ENCODE measurements at regions not wholly inside any gene's neighbourhood (a gene's known extent, or its start where the extent isn't known, plus 50 kb on each side); places are given as distances from the start of the nearest gene placed in this dataset.
A peak's percentile ranks its signal among the peaks of the same experiment; 100 is the strongest.

GRCh38 chrX:40253771-40254170, 156.0 kb upstream of the BCOR start:
- no peaks in the 10 kb centered on the region for H3K9me3 ChIP-seq (ENCODE audit: control insufficient read depth, low read length, poor library complexity, severe bottlenecking)
- no peaks in the 10 kb centered on the region for H3K36me3 Mint-ChIP-seq (ENCODE audit: low read depth)
- DNase-seq, result no peak
- no peak for ATAC-seq
- no peak overlapping the region for H3K4me3 Mint-ChIP-seq
- no peak overlapping the region for H3K27ac Mint-ChIP-seq
- H3K4me1 Mint-ChIP-seq, result no peaks in the 10 kb centered on the region
- no peaks in the 10 kb centered on the region for H3K27me3 Mint-ChIP-seq

- ATAC-seq (no peak), DNase-seq (no peak)
- no peak overlapping the region for H3K27ac Mint-ChIP-seq
- no peaks in the 10 kb centered on the region for H3K9me3 ChIP-seq (ENCODE audit: control insufficient read depth, low read length, poor library complexity, severe bottlenecking)
- H3K4me3 Mint-ChIP-seq, result no peak overlapping the region
- peaks cover 6% of the 10 kb centered on the region for H3K4me1 Mint-ChIP-seq
- no peaks in the 10 kb centered on the region for H3K27me3 Mint-ChIP-seq
- no peaks in the 10 kb centered on the region for H3K36me3 Mint-ChIP-seq (ENCODE audit: low read depth)
Measured at GRCh38 chrX:40249582-40249981, 151.8 kb upstream of the BCOR start.

GRCh38 chrX:40248822-40249221, 151.1 kb upstream of the BCOR start:
- H3K27ac Mint-ChIP-seq, result no peak overlapping the region
- no peak overlapping the region for H3K4me3 Mint-ChIP-seq
- DNase-seq (no peak), ATAC-seq (no peak)
- H3K9me3 ChIP-seq (ENCODE audit: control insufficient read depth, low read length, poor library complexity, severe bottlenecking), result no peaks in the 10 kb centered on the region
- H3K4me1 Mint-ChIP-seq, result peaks cover 6% of the 10 kb centered on the region
- H3K27me3 Mint-ChIP-seq, result no peaks in the 10 kb centered on the region
- no peaks in the 10 kb centered on the region for H3K36me3 Mint-ChIP-seq (ENCODE audit: low read depth)

GRCh38 chrX:40247848-40248622, 150.3 kb upstream of the BCOR start:
- Mint-ChIP-seq H3K4me1 (peaks cover 6% of the 10 kb centered on the region), H3K27ac (no peak overlapping the region), H3K4me3 (no peak overlapping the region), H3K36me3 (ENCODE audit: low read depth) (no peaks in the 10 kb centered on the region), H3K27me3 (no peaks in the 10 kb centered on the region)
- ATAC-seq (no peak), DNase-seq (no peak)
- no peaks in the 10 kb centered on the region for H3K9me3 ChIP-seq (ENCODE audit: control insufficient read depth, low read length, poor library complexity, severe bottlenecking)

GRCh38 chrX:40247382-40247781, 149.6 kb upstream of the BCOR start:
- ATAC-seq, result no peak
- peaks cover 6% of the 10 kb centered on the region for H3K4me1 Mint-ChIP-seq
- H3K27me3 Mint-ChIP-seq, result no peaks in the 10 kb centered on the region
- no peak overlapping the region for H3K4me3 Mint-ChIP-seq
- no peak overlapping the region for H3K27ac Mint-ChIP-seq
- no peaks in the 10 kb centered on the region for H3K36me3 Mint-ChIP-seq (ENCODE audit: low read depth)
- DNase-seq, result no peak
- H3K9me3 ChIP-seq (ENCODE audit: control insufficient read depth, low read length, poor library complexity, severe bottlenecking), result no peaks in the 10 kb centered on the region

- H3K27me3 Mint-ChIP-seq, result no peaks in the 10 kb centered on the region
- H3K4me1 Mint-ChIP-seq, result peaks cover 6% of the 10 kb centered on the region
- DNase-seq (no peak), ATAC-seq (no peak)
- H3K4me3 Mint-ChIP-seq, result peak overlapping the region; percentile 31
- H3K27ac Mint-ChIP-seq, result peak overlapping the region; percentile 19
- H3K9me3 ChIP-seq (ENCODE audit: control insufficient read depth, low read length, poor library complexity, severe bottlenecking), result no peaks in the 10 kb centered on the region
- H3K36me3 Mint-ChIP-seq (ENCODE audit: low read depth), result no peaks in the 10 kb centered on the region
Measured at GRCh38 chrX:40245488-40246071, 147.8 kb upstream of the BCOR start.

- ATAC-seq, result no peak
- no peaks in the 10 kb centered on the region for H3K9me3 ChIP-seq (ENCODE audit: control insufficient read depth, low read length, poor library complexity, severe bottlenecking)
- no peaks in the 10 kb centered on the region for H3K27me3 Mint-ChIP-seq
- H3K4me3 Mint-ChIP-seq, result no peak overlapping the region
- peaks cover 6% of the 10 kb centered on the region for H3K4me1 Mint-ChIP-seq
- DNase-seq, result no peak
- no peak overlapping the region for H3K27ac Mint-ChIP-seq
- no peaks in the 10 kb centered on the region for H3K36me3 Mint-ChIP-seq (ENCODE audit: low read depth)
Measured at GRCh38 chrX:40244980-40245379, 147.2 kb upstream of the BCOR start.

GRCh38 chrX:40243755-40244515, 146.2 kb upstream of the BCOR start:
- Mint-ChIP-seq H3K27me3 (peaks cover 7% of the 10 kb centered on the region), H3K36me3 (ENCODE audit: low read depth) (no peaks in the 10 kb centered on the region), H3K27ac (no peak overlapping the region), H3K4me3 (no peak overlapping the region), H3K4me1 (peaks cover 6% of the 10 kb centered on the region)
- H3K9me3 ChIP-seq (ENCODE audit: control insufficient read depth, low read length, poor library complexity, severe bottlenecking), result no peaks in the 10 kb centered on the region
- DNase-seq, result no peak
- ATAC-seq, result no peak

GRCh38 chrX:40240844-40241243, 143.1 kb upstream of the BCOR start:
- ATAC-seq, result no peak

GRCh38 chrX:40237731-40238178, 140.0 kb upstream of the BCOR start:
- Mint-ChIP-seq H3K4me1 (no peaks in the 10 kb centered on the region), H3K27ac (no peak overlapping the region), H3K36me3 (ENCODE audit: low read depth) (no peaks in the 10 kb centered on the region), H3K27me3 (peaks cover 7% of the 10 kb centered on the region), H3K4me3 (no peak overlapping the region)
- H3K9me3 ChIP-seq (ENCODE audit: control insufficient read depth, low read length, poor library complexity, severe bottlenecking), result no peaks in the 10 kb centered on the region
- ATAC-seq (no peak), DNase-seq (no peak)

More at GRCh38 chrX:40240844-40241243, 143.1 kb upstream of the BCOR start:
- H3K27ac Mint-ChIP-seq, result no peak overlapping the region
- peaks cover 6% of the 10 kb centered on the region for H3K4me1 Mint-ChIP-seq
- no peak overlapping the region for H3K4me3 Mint-ChIP-seq
- peaks cover 7% of the 10 kb centered on the region for H3K27me3 Mint-ChIP-seq
- no peak for DNase-seq
- no peaks in the 10 kb centered on the region for H3K9me3 ChIP-seq (ENCODE audit: control insufficient read depth, low read length, poor library complexity, severe bottlenecking)
- H3K36me3 Mint-ChIP-seq (ENCODE audit: low read depth), result no peaks in the 10 kb centered on the region

GRCh38 chrX:40230646-40231045, 132.9 kb upstream of the BCOR start:
- ATAC-seq (no peak), DNase-seq (no peak)
- no peak overlapping the region for H3K4me3 Mint-ChIP-seq
- no peaks in the 10 kb centered on the region for H3K9me3 ChIP-seq (ENCODE audit: control insufficient read depth, low read length, poor library complexity, severe bottlenecking)
- H3K27ac Mint-ChIP-seq, result peak overlapping the region; percentile 24
- no peaks in the 10 kb centered on the region for H3K36me3 Mint-ChIP-seq (ENCODE audit: low read depth)
- H3K27me3 Mint-ChIP-seq, result no peaks in the 10 kb centered on the region
- no peaks in the 10 kb centered on the region for H3K4me1 Mint-ChIP-seq

GRCh38 chrX:40227125-40227524, 129.4 kb upstream of the BCOR start:
- no peaks in the 10 kb centered on the region for H3K27me3 Mint-ChIP-seq
- no peaks in the 10 kb centered on the region for H3K36me3 Mint-ChIP-seq (ENCODE audit: low read depth)
- H3K27ac Mint-ChIP-seq, result no peak overlapping the region
- no peak overlapping the region for H3K4me3 Mint-ChIP-seq
- H3K9me3 ChIP-seq (ENCODE audit: control insufficient read depth, low read length, poor library complexity, severe bottlenecking), result no peaks in the 10 kb centered on the region
- DNase-seq (no peak), ATAC-seq (no peak)
- no peaks in the 10 kb centered on the region for H3K4me1 Mint-ChIP-seq

- Mint-ChIP-seq H3K27me3 (no peaks in the 10 kb centered on the region), H3K36me3 (ENCODE audit: low read depth) (no peaks in the 10 kb centered on the region), H3K27ac (no peak overlapping the region), H3K4me3 (no peak overlapping the region), H3K4me1 (no peaks in the 10 kb centered on the region)
- DNase-seq (no peak), ATAC-seq (no peak)
- no peaks in the 10 kb centered on the region for H3K9me3 ChIP-seq (ENCODE audit: control insufficient read depth, low read length, poor library complexity, severe bottlenecking)
Measured at GRCh38 chrX:40224658-40225057, 126.9 kb upstream of the BCOR start.
